ENCODE measurements at regions not wholly inside any gene's neighbourhood (a gene's known extent, or its start where the extent isn't known, plus 50 kb on each side); places are given as distances from the start of the nearest gene placed in this dataset.
A peak's percentile ranks its signal among the peaks of the same experiment; 100 is the strongest.

GRCh38 chr4:165720411-165721082 lies 152.5 kb upstream of the TLL1 start (continued):
- TF ChIP-seq REST (IDR thresholded peaks at IDR 0.05) (no peak), SP1 (IDR thresholded peaks at IDR 0.05) (no peak)

- Histone ChIP-seq H3K36me3 (ENCODE audit: control insufficient read depth in 4 of 4, insufficient read depth in 3 of 4, low read depth in 1 of 4, low read length in 3 of 4) (no peaks in the 10 kb centered on the region), H3K9ac (ENCODE audit: low read depth in 1 of 2, low read length in 2 of 2) (no peak overlapping the region), H3K4me3 (ENCODE audit: low read depth in 1 of 3, low read length in 3 of 3) (no peak overlapping the region), H3K9me3 (ENCODE audit: control insufficient read depth in 4 of 4, low read length in 3 of 4) (no peaks in the 10 kb centered on the region), H3K27ac (ENCODE audit: low read depth in 1 of 2, low read length in 2 of 2) (no peak overlapping the region), H3K4me1 (ENCODE audit: control insufficient read depth in 4 of 4, insufficient read depth in 4 of 4, low read length in 3 of 4) (peaks cover 4 to 49% (median 23%) of the 10 kb centered on the region in 4 donors), H3K27me3 (ENCODE audit: control insufficient read depth in 4 of 4, insufficient read depth in 4 of 4, low read length in 3 of 4) (no peaks in the 10 kb centered on the region)
- WGBS: 81% methylated on average over 4 of the region's 4 CpGs
- DNase-seq (ENCODE audit: low spot score): no peak
- TF ChIP-seq RAD21 (IDR thresholded peaks at IDR 0.05): no peak
- no peak for TF ChIP-seq NR2F2 (IDR thresholded peaks at IDR 0.05)
- no peak for TF ChIP-seq FOXA2 (IDR thresholded peaks at IDR 0.05)
- no peak for TF ChIP-seq HNF4A (conservative IDR thresholded peaks at IDR 0.05)
- TF ChIP-seq JUND (IDR thresholded peaks at IDR 0.05): no peak
- TF ChIP-seq ZBTB33 (IDR thresholded peaks at IDR 0.05): no peak
- TF ChIP-seq RXRA (IDR thresholded peaks at IDR 0.05): no peak
Measured at GRCh38 chr4:165721815-165722214, 151.2 kb upstream of the TLL1 start.

- Histone ChIP-seq H3K27ac (ENCODE audit: low read depth in 1 of 2, low read length in 2 of 2) (peak overlapping the region in 1 of 2 donors; percentile 8), H3K4me3 (ENCODE audit: low read depth in 1 of 3, low read length in 3 of 3) (no peak overlapping the region), H3K4me1 (ENCODE audit: control insufficient read depth in 4 of 4, insufficient read depth in 4 of 4, low read length in 3 of 4) (peaks cover 4 to 49% (median 23%) of the 10 kb centered on the region in 4 donors), H3K9ac (ENCODE audit: low read depth in 1 of 2, low read length in 2 of 2) (no peak overlapping the region), H3K27me3 (ENCODE audit: control insufficient read depth in 4 of 4, insufficient read depth in 4 of 4, low read length in 3 of 4) (no peaks in the 10 kb centered on the region), H3K36me3 (ENCODE audit: control insufficient read depth in 4 of 4, insufficient read depth in 3 of 4, low read depth in 1 of 4, low read length in 3 of 4) (no peaks in the 10 kb centered on the region), H3K9me3 (ENCODE audit: control insufficient read depth in 4 of 4, low read length in 3 of 4) (no peaks in the 10 kb centered on the region)
- no peak for DNase-seq (ENCODE audit: low spot score)
- 66% methylated on average over 4 of the region's 4 CpGs for WGBS
- TF ChIP-seq TAF1 (conservative IDR thresholded peaks at IDR 0.05): no peak
- peak in 1 of 2 donors; percentile 60 for TF ChIP-seq EGR1 (IDR thresholded peaks at IDR 0.05; ENCODE audit: low read depth in 2 of 2)
- peak; percentile 44 for TF ChIP-seq MAX (IDR thresholded peaks at IDR 0.05)
- TF ChIP-seq NR2F2 (IDR thresholded peaks at IDR 0.05): no peak
- peak; percentile 58 for TF ChIP-seq ATF3 (IDR thresholded peaks at IDR 0.05)
- TF ChIP-seq FOXA1 (IDR thresholded peaks at IDR 0.05): peak; percentile 75
- peak; percentile 62 for TF ChIP-seq SP1 (IDR thresholded peaks at IDR 0.05)
- peak; percentile 61 for TF ChIP-seq ZBTB33 (IDR thresholded peaks at IDR 0.05)
- peak; percentile 91 for TF ChIP-seq FOXA2 (IDR thresholded peaks at IDR 0.05)
- no peak for TF ChIP-seq CTCF (IDR thresholded peaks at IDR 0.05; ENCODE audit: low read depth, low read length, missing input control)
- TF ChIP-seq GABPA (IDR thresholded peaks at IDR 0.05 in 1 of 2, conservative IDR thresholded peaks at IDR 0.05 in 1 of 2): no peak
- peak; percentile 54 to 66 for TF ChIP-seq RXRA (IDR thresholded peaks at IDR 0.05)
- peak; percentile 48 to 64 for TF ChIP-seq HNF4A (conservative IDR thresholded peaks at IDR 0.05)
- peak; percentile 32 to 37 for TF ChIP-seq RAD21 (IDR thresholded peaks at IDR 0.05)
- TF ChIP-seq HNF4G (IDR thresholded peaks at IDR 0.05): no peak
- TF ChIP-seq YY1 (IDR thresholded peaks at IDR 0.05): peak; percentile 61
Measured at GRCh38 chr4:165723051-165723795, 149.8 kb upstream of the TLL1 start.
